Endodermal cell (in vitro differentiated cells): ENCODE measurements at regions not wholly inside any gene's neighbourhood (a gene's known extent, or its start where the extent isn't known, plus 50 kb on each side); places are given as distances from the start of the nearest gene placed in this dataset.
A peak's percentile ranks its signal among the peaks of the same experiment; 100 is the strongest.

ENCODE experiments used
- DNase-seq: peaks from one replicate; pipeline ENCODE4 v3.0.0-alpha.2; 2017
- H3K27ac ChIP-seq: 2 replicates; pipeline ENCODE4 v1.5.1; 2013; ENCODE audit warnings: mild to moderate bottlenecking, low read depth, low read length, moderate library complexity
- H3K27me3 ChIP-seq: 2 replicates; pipeline ENCODE4 v1.6.1; 2013; ENCODE audit warnings: mild to moderate bottlenecking, low read length, moderate library complexity; ENCODE audit not compliant: insufficient read depth, control insufficient read depth, poor library complexity, severe bottlenecking
- H3K36me3 ChIP-seq: 2 replicates; pipeline ENCODE4 v1.7.0; 2013; ENCODE audit warnings: mild to moderate bottlenecking, low read length, moderate library complexity; ENCODE audit not compliant: control insufficient read depth, insufficient read depth
- H3K4me1 ChIP-seq: one replicate; pipeline ENCODE4 v1.7.0; 2013; ENCODE audit warnings: low read length; ENCODE audit not compliant: control insufficient read depth, insufficient read depth
- H3K4me3 ChIP-seq: 2 replicates; pipeline ENCODE4 v1.5.1; 2013; ENCODE audit warnings: mild to moderate bottlenecking, low read length, moderate library complexity
- H3K9ac ChIP-seq: 2 replicates; pipeline ENCODE4 v1.6.1; 2013; ENCODE audit warnings: mild to moderate bottlenecking, low read length, moderate library complexity; ENCODE audit not compliant: poor library complexity, severe bottlenecking; ENCODE audit errors: extremely low read depth
- H3K9me3 ChIP-seq: 2 replicates; pipeline ENCODE4 v1.6.1; 2013; ENCODE audit warnings: mild to moderate bottlenecking, low read length, moderate library complexity; ENCODE audit not compliant: control insufficient read depth
- H3K27ac Mint-ChIP-seq: 2 replicates; pipeline ENCODE4 v1.8.0; 2020; ENCODE audit warnings: mixed read lengths
- H3K27me3 Mint-ChIP-seq: 2 replicates; pipeline ENCODE4 v1.8.0; 2021; ENCODE audit warnings: mild to moderate bottlenecking, mixed read lengths; ENCODE audit not compliant: insufficient read depth
- H3K36me3 Mint-ChIP-seq: 2 replicates; pipeline ENCODE4 v1.8.0; 2020; ENCODE audit warnings: low read depth, mixed read lengths
- H3K4me1 Mint-ChIP-seq: 2 replicates; pipeline ENCODE4 v1.8.0; 2020; ENCODE audit warnings: mixed read lengths
- H3K4me3 Mint-ChIP-seq: 2 replicates; pipeline ENCODE4 v1.8.0; 2020; ENCODE audit warnings: mild to moderate bottlenecking, moderate library complexity, mixed read lengths
- H3K9me3 Mint-ChIP-seq: 2 replicates; pipeline ENCODE4 v1.8.0; 2020; ENCODE audit warnings: mild to moderate bottlenecking, mixed read lengths
- CTCF ChIP-seq: fragments of 200-600 bp; sonication (generic); conservative IDR thresholded peaks from 2 replicates; pipeline ENCODE4 v1.5.0; 2021; ENCODE audit warnings: antibody characterized with exemption, mild to moderate bottlenecking
- WGBS, 2 experiments: methylation state at CpG; one replicate each; pipeline versions ENCODE4 v1.1.5 to v1.1.7; 2013; ENCODE audit warnings: missing lambda C conversion rate in 2 of 2, mixed read lengths in 1 of 2; ENCODE audit not compliant: insufficient coverage in 1 of 2, insufficient read length in 1 of 2; 5-methylcytosine and 5-hydroxymethylcytosine counted together

- Histone ChIP-seq H3K4me1 (no peaks in the 10 kb centered on the region), H3K9ac (no peak overlapping the region), H3K36me3 (no peaks in the 10 kb centered on the region), H3K27ac (no peak overlapping the region), H3K27me3 (no peaks in the 10 kb centered on the region), H3K9me3 (no peaks in the 10 kb centered on the region), H3K4me3 (no peak overlapping the region)
- Mint-ChIP-seq H3K4me3 (no peak overlapping the region), H3K36me3 (no peaks in the 10 kb centered on the region), H3K27ac (no peak overlapping the region), H3K9me3 (no peaks in the 10 kb centered on the region), H3K4me1 (no peaks in the 10 kb centered on the region), H3K27me3 (peaks cover 5% of the 10 kb centered on the region)
- TF ChIP-seq CTCF: no peak
- no peak for DNase-seq
- WGBS, 2 experiments: 80 to 88% methylated on average over 1 to 7 of the region's 7 CpGs
Observed at GRCh38 chr2:129374452-129374851, 605.0 kb upstream of the RAB6C start.

GRCh38 chr2:129375632-129376425 lies 603.6 kb upstream of the RAB6C start:
- no peak for TF ChIP-seq CTCF
- Histone ChIP-seq H3K9ac (no peak overlapping the region), H3K27ac (no peak overlapping the region), H3K27me3 (no peaks in the 10 kb centered on the region), H3K9me3 (no peaks in the 10 kb centered on the region), H3K36me3 (no peaks in the 10 kb centered on the region), H3K4me1 (no peaks in the 10 kb centered on the region), H3K4me3 (no peak overlapping the region)
- H3K4me3 Mint-ChIP-seq: no peak overlapping the region
- no peaks in the 10 kb centered on the region for H3K4me1 Mint-ChIP-seq
- DNase-seq: no peak
- 91 to 98% methylated on average over 10 to 13 of the region's 13 CpGs for WGBS, 2 experiments
- no peak overlapping the region for H3K27ac Mint-ChIP-seq
- peaks cover 5% of the 10 kb centered on the region for H3K27me3 Mint-ChIP-seq
- no peaks in the 10 kb centered on the region for H3K36me3 Mint-ChIP-seq
- H3K9me3 Mint-ChIP-seq: no peaks in the 10 kb centered on the region

GRCh38 chr2:129376426-129377077 lies 602.9 kb upstream of the RAB6C start:
- H3K4me1 Mint-ChIP-seq: no peaks in the 10 kb centered on the region
- Histone ChIP-seq H3K4me3 (no peak overlapping the region), H3K27me3 (no peaks in the 10 kb centered on the region), H3K9me3 (no peaks in the 10 kb centered on the region), H3K9ac (no peak overlapping the region), H3K27ac (no peak overlapping the region), H3K4me1 (no peaks in the 10 kb centered on the region), H3K36me3 (no peaks in the 10 kb centered on the region)
- no peak overlapping the region for H3K4me3 Mint-ChIP-seq
- H3K27ac Mint-ChIP-seq: no peak overlapping the region
- no peaks in the 10 kb centered on the region for H3K36me3 Mint-ChIP-seq
- peaks cover 5% of the 10 kb centered on the region for H3K27me3 Mint-ChIP-seq
- 85 to 90% methylated on average over 11 to 15 of the region's 16 CpGs for WGBS, 2 experiments
- peaks cover 4% of the 10 kb centered on the region for H3K9me3 Mint-ChIP-seq
- DNase-seq: no peak
- TF ChIP-seq CTCF: peak; percentile 37
